ENCODE measurements at regions not wholly inside any gene's neighbourhood (a gene's known extent, or its start where the extent isn't known, plus 50 kb on each side); places are given as distances from the start of the nearest gene placed in this dataset.

GRCh38 chr13:24071423-24072075 lies 89.0 kb upstream of the SPATA13 start:
- no peak overlapping the region for H3K4me3 ChIP-seq (replicated peaks in 1 of 3; ENCODE audit: insufficient read depth in 1 of 3, low read depth in 1 of 3, low read length in 3 of 3)
- intact Hi-C loops (cut with micrococcal nuclease) = loop anchor here (5.0 kb wide), 1 partner anchor 91 kb away; the partner anchor contains the start of gene SPATA13
- BruUV-seq (replicated peaks) = no TSS peak
- dilution Hi-C loops (cut with MboI; ENCODE audit: extremely low pct_ligation_motif_present, low sequenced_read_pairs) = no loop called here
- DNase-seq (ENCODE audit: low read depth, low spot score) (peak; percentile 64), FAIRE-seq (peak; percentile 81)
- peak overlapping the region; percentile 21 for H3K27ac ChIP-seq (ENCODE audit: insufficient read depth, low read depth, low read length)
- POLR2A ChIA-PET = no interaction called here
- H4K20me1 ChIP-seq (replicated peaks; ENCODE audit: control insufficient read depth, extremely low read depth, insufficient read depth, low read length) = no peaks in the 10 kb centered on the region
- no peaks in the 10 kb centered on the region for H3K27me3 ChIP-seq (ENCODE audit: control insufficient read depth in 2 of 2, insufficient read depth in 2 of 2, low read length in 2 of 2)
- H3K9ac ChIP-seq (replicated peaks; ENCODE audit: extremely low read depth, insufficient read depth, low read length) = no peak overlapping the region
- TF ChIP-seq CTCF (IDR thresholded peaks at IDR 0.05; ENCODE audit: extremely low read depth in 1 of 2, insufficient read depth in 1 of 2, low read depth in 1 of 2, low read length in 2 of 2) (no peak), FOS (IDR thresholded peaks at IDR 0.05; ENCODE audit: borderline replicate concordance, insufficient read depth, low read length) (peak; percentile 73)
- peak overlapping the region; percentile 68 for H2AFZ ChIP-seq (ENCODE audit: low read depth, low read length)
- no peaks in the 10 kb centered on the region for H3K79me2 ChIP-seq (ENCODE audit: control insufficient read depth, insufficient read depth, low read length)
- H3K36me3 ChIP-seq (ENCODE audit: control insufficient read depth in 2 of 2, extremely low read depth in 1 of 2, insufficient read depth in 2 of 2, low read length in 2 of 2) = no peaks in the 10 kb centered on the region
- H3K9me3 ChIP-seq (replicated peaks; ENCODE audit: control insufficient read depth, insufficient read depth, low read length) = no peaks in the 10 kb centered on the region
- H3K4me1 ChIP-seq (ENCODE audit: control insufficient read depth, extremely low read depth, insufficient read depth, low read length) = peaks cover 37% of the 10 kb centered on the region
- no peak overlapping the region for H3K4me2 ChIP-seq (ENCODE audit: insufficient read depth, low read length)
- no peaks in the 10 kb centered on the region for H3K9me1 ChIP-seq (replicated peaks; ENCODE audit: control insufficient read depth, extremely low read depth, insufficient read depth, low read length)
- CTCF ChIA-PET = interaction anchor here (1.4 to 2.2 kb wide), 3 partner anchors 12 to 157 kb away, joined by 5 to 12 read pairs (median 7); no protein-coding TSS in a partner anchor

- no peak for DNase-seq (ENCODE audit: low read depth, low spot score)
Observed at GRCh38 chr13:24073657-24074056, 86.9 kb upstream of the SPATA13 start.

More at GRCh38 chr13:24073657-24074056, 86.9 kb upstream of the SPATA13 start:
- BruUV-seq (replicated peaks) = no TSS peak
- dilution Hi-C loops (cut with MboI; ENCODE audit: extremely low pct_ligation_motif_present, low sequenced_read_pairs) (no loop called here), intact Hi-C loops (cut with micrococcal nuclease) (loop anchor here (1.0 to 5.0 kb wide), 2 partner anchors 76 to 89 kb away; partner anchors contain the start of gene SPATA13)
- H3K9ac ChIP-seq (replicated peaks; ENCODE audit: extremely low read depth, insufficient read depth, low read length) = no peak overlapping the region
- peaks cover 39% of the 10 kb centered on the region for H3K4me1 ChIP-seq (ENCODE audit: control insufficient read depth, extremely low read depth, insufficient read depth, low read length)
- ChIA-PET POLR2A (no interaction called here), CTCF (no interaction called here)
- TF ChIP-seq CTCF (IDR thresholded peaks at IDR 0.05; ENCODE audit: extremely low read depth in 1 of 2, insufficient read depth in 1 of 2, low read depth in 1 of 2, low read length in 2 of 2) = no peak
- TF ChIP-seq EZH2 (IDR thresholded peaks at IDR 0.05; ENCODE audit: borderline replicate concordance, low read depth, low read length, severe bottlenecking) = no peak
- TF ChIP-seq MYC (IDR thresholded peaks at IDR 0.05; ENCODE audit: low read depth, low read length) = no peak
- TF ChIP-seq MAX (IDR thresholded peaks at IDR 0.05; ENCODE audit: insufficient read depth, insufficient read length) = no peak
- no peak for TF ChIP-seq GATA2 (IDR thresholded peaks at IDR 0.05; ENCODE audit: insufficient read depth, insufficient read length, low read depth, low read length)
- TF ChIP-seq POLR2A (IDR thresholded peaks at IDR 0.05; ENCODE audit: low read depth, low read length) = no peak
- no peak for TF ChIP-seq JUN (IDR thresholded peaks at IDR 0.05; ENCODE audit: borderline replicate concordance, insufficient read depth, insufficient read length, low read depth)
- no peak for TF ChIP-seq FOS (IDR thresholded peaks at IDR 0.05; ENCODE audit: borderline replicate concordance, insufficient read depth, low read length)
- TF ChIP-seq POLR2AphosphoS5 (IDR thresholded peaks at IDR 0.05; ENCODE audit: insufficient read depth, low read depth, low read length) = no peak
- H3K79me2 ChIP-seq (ENCODE audit: control insufficient read depth, insufficient read depth, low read length) = no peaks in the 10 kb centered on the region
- H3K9me1 ChIP-seq (replicated peaks; ENCODE audit: control insufficient read depth, extremely low read depth, insufficient read depth, low read length) = no peaks in the 10 kb centered on the region
- H4K20me1 ChIP-seq (replicated peaks; ENCODE audit: control insufficient read depth, extremely low read depth, insufficient read depth, low read length) = no peaks in the 10 kb centered on the region
- no peaks in the 10 kb centered on the region for H3K36me3 ChIP-seq (ENCODE audit: control insufficient read depth in 2 of 2, extremely low read depth in 1 of 2, insufficient read depth in 2 of 2, low read length in 2 of 2)
- no peak overlapping the region for H3K27ac ChIP-seq (ENCODE audit: insufficient read depth, low read depth, low read length)
- H3K9me3 ChIP-seq (replicated peaks; ENCODE audit: control insufficient read depth, insufficient read depth, low read length) = no peaks in the 10 kb centered on the region
- no peak overlapping the region for H2AFZ ChIP-seq (ENCODE audit: low read depth, low read length)
- H3K4me3 ChIP-seq (replicated peaks in 1 of 3; ENCODE audit: insufficient read depth in 1 of 3, low read depth in 1 of 3, low read length in 3 of 3) = no peak overlapping the region
- no peaks in the 10 kb centered on the region for H3K27me3 ChIP-seq (ENCODE audit: control insufficient read depth in 2 of 2, insufficient read depth in 2 of 2, low read length in 2 of 2)
- no peak for FAIRE-seq
- H3K4me2 ChIP-seq (ENCODE audit: insufficient read depth, low read length) = no peak overlapping the region

Data from endothelial cell of umbilical vein (primary cell).